Liver (tissue), 8 donors: ENCODE measurements at regions not wholly inside any gene's neighbourhood (a gene's known extent, or its start where the extent isn't known, plus 50 kb on each side); places are given as distances from the start of the nearest gene placed in this dataset.

Experiments
- DNase-seq: peaks from one replicate; pipeline ENCODE4 v3.0.0-alpha.2; 2017; ENCODE audit warnings: low spot score
- H3K27ac ChIP-seq, 2 donors: one replicate each; pipeline ENCODE4 v1.7.0; 2013; ENCODE audit warnings: inconsistent platforms in 2 of 2, low read length in 2 of 2, control low read depth in 1 of 2, low read depth in 1 of 2, mild to moderate bottlenecking in 1 of 2
- H3K27me3 ChIP-seq, 4 donors: one replicate each; pipeline versions ENCODE4 v1.6.1 to v1.7.0; 2013; ENCODE audit warnings: low read length in 3 of 4, inconsistent platforms in 1 of 4, mild to moderate bottlenecking in 1 of 4, moderate library complexity in 1 of 4; ENCODE audit not compliant: control insufficient read depth in 4 of 4, insufficient read depth in 4 of 4
- H3K36me3 ChIP-seq, 4 donors: one replicate each; pipeline versions ENCODE4 v1.6.1 to v1.7.0; 2013; ENCODE audit warnings: low read length in 3 of 4, mild to moderate bottlenecking in 3 of 4, low read depth in 1 of 4, moderate library complexity in 1 of 4; ENCODE audit not compliant: control insufficient read depth in 4 of 4, insufficient read depth in 3 of 4
- H3K4me1 ChIP-seq, 4 donors: one replicate each; pipeline versions ENCODE4 v1.6.1 to v1.7.0; 2013; ENCODE audit warnings: low read length in 3 of 4, mild to moderate bottlenecking in 3 of 4, moderate library complexity in 1 of 4; ENCODE audit not compliant: control insufficient read depth in 4 of 4, insufficient read depth in 4 of 4
- H3K4me3 ChIP-seq, 3 donors: one replicate each; pipeline versions ENCODE4 v1.6.1 to v1.7.0; 2013; ENCODE audit warnings: low read length in 3 of 3, control low read depth in 1 of 3, low read depth in 1 of 3, mild to moderate bottlenecking in 1 of 3
- H3K9ac ChIP-seq, 2 donors: one replicate each; pipeline ENCODE4 v1.7.0; 2013; ENCODE audit warnings: low read length in 2 of 2, mild to moderate bottlenecking in 2 of 2, moderate library complexity in 2 of 2, control low read depth in 1 of 2, low read depth in 1 of 2
- H3K9me3 ChIP-seq, 4 donors: one replicate each; pipeline versions ENCODE4 v1.6.1 to v1.7.0; 2013; ENCODE audit warnings: low read length in 3 of 4; ENCODE audit not compliant: control insufficient read depth in 4 of 4
- EGR1 ChIP-seq, 2 donors: IDR thresholded peaks; 2 replicates each; pipeline ENCODE4 v1.6.1; 2016 to 2018; ENCODE audit warnings: antibody characterized with exemption in 2 of 2, low read depth in 2 of 2
- FOXA1 ChIP-seq: IDR thresholded peaks from 2 replicates; pipeline ENCODE4 v1.6.1; 2016; ENCODE audit warnings: antibody characterized with exemption
- FOXA2 ChIP-seq: IDR thresholded peaks from 2 replicates; pipeline ENCODE4 v1.6.1; 2016; ENCODE audit warnings: antibody characterized with exemption
- GABPA ChIP-seq, 2 donors: IDR thresholded peaks in 1 of 2; conservative IDR thresholded peaks in 1 of 2; 2 replicates each; pipeline ENCODE4 v1.6.1; 2016; ENCODE audit warnings: antibody characterized with exemption in 2 of 2, mild to moderate bottlenecking in 1 of 2, moderate library complexity in 1 of 2
- HNF4A ChIP-seq, 2 donors: conservative IDR thresholded peaks; 2 replicates each; pipeline ENCODE4 v1.6.1; 2016; ENCODE audit warnings: antibody characterized with exemption in 2 of 2, mild to moderate bottlenecking in 2 of 2
- JUND ChIP-seq, 2 donors: IDR thresholded peaks; 2 replicates each; pipeline ENCODE4 v1.6.1; 2016; ENCODE audit warnings: antibody characterized with exemption in 2 of 2
- NR2F2 ChIP-seq: IDR thresholded peaks from 2 replicates; pipeline ENCODE4 v1.6.1; 2016; ENCODE audit warnings: antibody characterized with exemption
- RAD21 ChIP-seq, 2 donors: IDR thresholded peaks; 2 replicates each; pipeline ENCODE4 v1.6.1; 2016; ENCODE audit warnings: antibody characterized with exemption in 2 of 2, mild to moderate bottlenecking in 2 of 2
- RXRA ChIP-seq, 2 donors: IDR thresholded peaks; 2 replicates each; pipeline ENCODE4 v1.6.1; 2017 to 2018; ENCODE audit warnings: antibody characterized with exemption in 2 of 2, mild to moderate bottlenecking in 1 of 2
- SP1 ChIP-seq: IDR thresholded peaks from 2 replicates; pipeline ENCODE4 v1.6.1; 2018; ENCODE audit warnings: antibody characterized with exemption, mild to moderate bottlenecking
- YY1 ChIP-seq: IDR thresholded peaks from 2 replicates; pipeline ENCODE4 v1.6.1; 2016; ENCODE audit warnings: antibody characterized with exemption, mild to moderate bottlenecking
- WGBS: extraction: QIAGEN DNeasy Blood & Tissue Kit; methylation state at CpG from one replicate; pipeline ENCODE4 v1.1.7; 2013; 5-methylcytosine and 5-hydroxymethylcytosine counted together
- TF ChIP-seq, protein P1 (sequence below): IDR thresholded peaks from 2 replicates; pipeline ENCODE4 v1.6.1; 2016; ENCODE audit warnings: antibody characterized with exemption
- TF ChIP-seq, protein P2 (sequence below): IDR thresholded peaks from 2 replicates; pipeline ENCODE4 v1.6.1; 2016; ENCODE audit warnings: antibody characterized with exemption
- TF ChIP-seq, protein P3 (sequence below): IDR thresholded peaks from 2 replicates; pipeline ENCODE4 v1.6.1; 2016; ENCODE audit warnings: antibody characterized with exemption, mild to moderate bottlenecking
- TF ChIP-seq, protein P4 (sequence below): fragments of 150-350 bp; IDR thresholded peaks from 2 replicates; pipeline ENCODE4 v1.5.1; 2017; ENCODE audit warnings: improper control_type of control experiment, low read depth, low read length; ENCODE audit not compliant: missing input control
- TF ChIP-seq, protein P5 (sequence below): IDR thresholded peaks from 2 replicates; pipeline ENCODE4 v1.6.1; 2016; ENCODE audit warnings: antibody characterized with exemption
- donor health status: healthy.
- donor health status: healthy.
- donor health status: healthy.
- donor health status: healthy.
- donor health status: healthy.

DNA sequence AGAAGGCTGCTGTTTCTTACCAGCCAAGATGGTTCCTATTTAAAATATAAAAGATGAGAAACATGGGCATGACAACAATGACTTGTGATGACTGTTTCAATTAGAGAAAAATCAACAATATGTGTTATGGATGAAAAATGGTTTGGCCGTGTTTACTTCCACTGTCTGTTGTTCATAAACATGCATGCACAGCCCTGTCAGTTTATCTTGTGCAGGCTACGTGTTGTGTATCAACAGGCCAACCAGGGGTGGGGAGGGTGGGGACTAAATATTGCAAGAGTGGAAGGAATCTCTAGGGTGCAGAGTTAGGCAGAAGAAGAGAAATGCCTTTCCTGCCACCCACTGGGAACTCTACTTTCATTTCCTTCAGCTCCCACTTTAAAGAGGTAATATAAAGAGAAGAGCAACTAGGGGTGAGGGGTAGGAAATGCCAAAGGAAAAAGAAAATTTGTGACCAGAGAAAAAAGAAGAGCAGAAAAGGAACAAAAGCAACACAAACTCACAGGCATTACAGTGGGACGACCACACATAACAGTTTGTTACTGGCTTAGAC is 116.8 kb upstream of the MEIS1 start:
- DNase-seq: no peak
- TF ChIP-seq RXRA (IDR thresholded peaks at IDR 0.05) (no peak), HNF4A (conservative IDR thresholded peaks at IDR 0.05) (no peak), RAD21 (IDR thresholded peaks at IDR 0.05) (no peak), JUND (IDR thresholded peaks at IDR 0.05) (no peak), EGR1 (IDR thresholded peaks at IDR 0.05; ENCODE audit: low read depth in 2 of 2) (no peak), SP1 (no peak), NR2F2 (no peak)
- TF ChIP-seq, protein P1, sequence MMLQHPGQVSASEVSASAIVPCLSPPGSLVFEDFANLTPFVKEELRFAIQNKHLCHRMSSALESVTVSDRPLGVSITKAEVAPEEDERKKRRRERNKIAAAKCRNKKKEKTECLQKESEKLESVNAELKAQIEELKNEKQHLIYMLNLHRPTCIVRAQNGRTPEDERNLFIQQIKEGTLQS: no peak
- TF ChIP-seq, protein P2, sequence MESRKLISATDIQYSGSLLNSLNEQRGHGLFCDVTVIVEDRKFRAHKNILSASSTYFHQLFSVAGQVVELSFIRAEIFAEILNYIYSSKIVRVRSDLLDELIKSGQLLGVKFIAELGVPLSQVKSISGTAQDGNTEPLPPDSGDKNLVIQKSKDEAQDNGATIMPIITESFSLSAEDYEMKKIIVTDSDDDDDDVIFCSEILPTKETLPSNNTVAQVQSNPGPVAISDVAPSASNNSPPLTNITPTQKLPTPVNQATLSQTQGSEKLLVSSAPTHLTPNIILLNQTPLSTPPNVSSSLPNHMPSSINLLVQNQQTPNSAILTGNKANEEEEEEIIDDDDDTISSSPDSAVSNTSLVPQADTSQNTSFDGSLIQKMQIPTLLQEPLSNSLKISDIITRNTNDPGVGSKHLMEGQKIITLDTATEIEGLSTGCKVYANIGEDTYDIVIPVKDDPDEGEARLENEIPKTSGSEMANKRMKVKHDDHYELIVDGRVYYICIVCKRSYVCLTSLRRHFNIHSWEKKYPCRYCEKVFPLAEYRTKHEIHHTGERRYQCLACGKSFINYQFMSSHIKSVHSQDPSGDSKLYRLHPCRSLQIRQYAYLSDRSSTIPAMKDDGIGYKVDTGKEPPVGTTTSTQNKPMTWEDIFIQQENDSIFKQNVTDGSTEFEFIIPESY: no peak
- TF ChIP-seq, protein P3, sequence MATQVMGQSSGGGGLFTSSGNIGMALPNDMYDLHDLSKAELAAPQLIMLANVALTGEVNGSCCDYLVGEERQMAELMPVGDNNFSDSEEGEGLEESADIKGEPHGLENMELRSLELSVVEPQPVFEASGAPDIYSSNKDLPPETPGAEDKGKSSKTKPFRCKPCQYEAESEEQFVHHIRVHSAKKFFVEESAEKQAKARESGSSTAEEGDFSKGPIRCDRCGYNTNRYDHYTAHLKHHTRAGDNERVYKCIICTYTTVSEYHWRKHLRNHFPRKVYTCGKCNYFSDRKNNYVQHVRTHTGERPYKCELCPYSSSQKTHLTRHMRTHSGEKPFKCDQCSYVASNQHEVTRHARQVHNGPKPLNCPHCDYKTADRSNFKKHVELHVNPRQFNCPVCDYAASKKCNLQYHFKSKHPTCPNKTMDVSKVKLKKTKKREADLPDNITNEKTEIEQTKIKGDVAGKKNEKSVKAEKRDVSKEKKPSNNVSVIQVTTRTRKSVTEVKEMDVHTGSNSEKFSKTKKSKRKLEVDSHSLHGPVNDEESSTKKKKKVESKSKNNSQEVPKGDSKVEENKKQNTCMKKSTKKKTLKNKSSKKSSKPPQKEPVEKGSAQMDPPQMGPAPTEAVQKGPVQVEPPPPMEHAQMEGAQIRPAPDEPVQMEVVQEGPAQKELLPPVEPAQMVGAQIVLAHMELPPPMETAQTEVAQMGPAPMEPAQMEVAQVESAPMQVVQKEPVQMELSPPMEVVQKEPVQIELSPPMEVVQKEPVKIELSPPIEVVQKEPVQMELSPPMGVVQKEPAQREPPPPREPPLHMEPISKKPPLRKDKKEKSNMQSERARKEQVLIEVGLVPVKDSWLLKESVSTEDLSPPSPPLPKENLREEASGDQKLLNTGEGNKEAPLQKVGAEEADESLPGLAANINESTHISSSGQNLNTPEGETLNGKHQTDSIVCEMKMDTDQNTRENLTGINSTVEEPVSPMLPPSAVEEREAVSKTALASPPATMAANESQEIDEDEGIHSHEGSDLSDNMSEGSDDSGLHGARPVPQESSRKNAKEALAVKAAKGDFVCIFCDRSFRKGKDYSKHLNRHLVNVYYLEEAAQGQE: no peak
- WGBS: 57% methylated on average over 3 of the region's 3 CpGs
- no peaks in the 10 kb centered on the region for H3K9me3 ChIP-seq
- H3K27ac ChIP-seq: no peak overlapping the region
- peaks cover 0 to 3% (median 0%) of the 10 kb centered on the region in 4 donors for H3K27me3 ChIP-seq
- H3K36me3 ChIP-seq: no peaks in the 10 kb centered on the region
- H3K4me1 ChIP-seq: no peaks in the 10 kb centered on the region
- H3K9ac ChIP-seq: no peak overlapping the region
- H3K4me3 ChIP-seq: no peak overlapping the region

DNA sequence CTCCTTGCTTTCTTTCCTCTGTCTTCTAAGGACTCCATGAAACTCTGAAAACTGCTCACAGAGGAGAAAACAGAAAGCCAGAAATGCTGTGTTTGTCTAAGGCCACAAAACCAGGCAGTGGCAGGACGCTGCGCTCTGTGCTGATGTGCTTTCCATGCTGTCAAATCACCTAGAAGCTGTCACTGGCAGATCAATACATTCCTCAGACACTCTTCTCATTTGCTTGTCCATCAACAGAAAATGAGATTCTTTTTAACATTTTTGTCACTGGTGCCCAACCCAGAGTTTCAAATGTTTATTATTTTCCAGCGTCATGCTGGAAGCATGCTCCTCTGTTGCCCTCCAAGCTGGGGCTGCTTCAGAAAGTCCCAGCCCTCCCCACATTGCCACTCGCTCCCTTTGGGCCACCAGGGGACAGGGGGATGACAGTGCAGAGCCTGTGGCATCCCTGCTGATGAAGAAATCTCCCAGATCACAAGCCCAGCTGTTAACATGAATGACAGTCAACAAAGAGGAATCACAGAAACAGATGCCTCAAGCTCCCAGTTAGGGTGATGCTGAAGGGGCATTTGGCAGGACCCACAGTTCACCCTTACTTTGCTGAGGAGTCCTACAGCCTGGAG is 117.5 kb upstream of the MEIS1 start:
- no peaks in the 10 kb centered on the region for H3K36me3 ChIP-seq
- H3K27ac ChIP-seq: no peak overlapping the region
- H3K4me3 ChIP-seq: no peak overlapping the region
- no peaks in the 10 kb centered on the region for H3K4me1 ChIP-seq
- H3K9ac ChIP-seq: no peak overlapping the region
- peaks cover 0 to 3% (median 0%) of the 10 kb centered on the region in 4 donors for H3K27me3 ChIP-seq
- TF ChIP-seq, protein P4, sequence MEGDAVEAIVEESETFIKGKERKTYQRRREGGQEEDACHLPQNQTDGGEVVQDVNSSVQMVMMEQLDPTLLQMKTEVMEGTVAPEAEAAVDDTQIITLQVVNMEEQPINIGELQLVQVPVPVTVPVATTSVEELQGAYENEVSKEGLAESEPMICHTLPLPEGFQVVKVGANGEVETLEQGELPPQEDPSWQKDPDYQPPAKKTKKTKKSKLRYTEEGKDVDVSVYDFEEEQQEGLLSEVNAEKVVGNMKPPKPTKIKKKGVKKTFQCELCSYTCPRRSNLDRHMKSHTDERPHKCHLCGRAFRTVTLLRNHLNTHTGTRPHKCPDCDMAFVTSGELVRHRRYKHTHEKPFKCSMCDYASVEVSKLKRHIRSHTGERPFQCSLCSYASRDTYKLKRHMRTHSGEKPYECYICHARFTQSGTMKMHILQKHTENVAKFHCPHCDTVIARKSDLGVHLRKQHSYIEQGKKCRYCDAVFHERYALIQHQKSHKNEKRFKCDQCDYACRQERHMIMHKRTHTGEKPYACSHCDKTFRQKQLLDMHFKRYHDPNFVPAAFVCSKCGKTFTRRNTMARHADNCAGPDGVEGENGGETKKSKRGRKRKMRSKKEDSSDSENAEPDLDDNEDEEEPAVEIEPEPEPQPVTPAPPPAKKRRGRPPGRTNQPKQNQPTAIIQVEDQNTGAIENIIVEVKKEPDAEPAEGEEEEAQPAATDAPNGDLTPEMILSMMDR: no peak
- TF ChIP-seq HNF4A (conservative IDR thresholded peaks at IDR 0.05): no peak
- TF ChIP-seq FOXA1: no peak
- TF ChIP-seq, protein P3: no peak
- TF ChIP-seq YY1: no peak
- TF ChIP-seq, protein P2: no peak
- no peak for TF ChIP-seq SP1
- TF ChIP-seq RAD21 (IDR thresholded peaks at IDR 0.05): no peak
- no peak for TF ChIP-seq FOXA2
- TF ChIP-seq, protein P5, sequence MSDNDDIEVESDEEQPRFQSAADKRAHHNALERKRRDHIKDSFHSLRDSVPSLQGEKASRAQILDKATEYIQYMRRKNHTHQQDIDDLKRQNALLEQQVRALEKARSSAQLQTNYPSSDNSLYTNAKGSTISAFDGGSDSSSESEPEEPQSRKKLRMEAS: no peak
- TF ChIP-seq, protein P1: no peak
- TF ChIP-seq RXRA (IDR thresholded peaks at IDR 0.05): no peak
- no peak for TF ChIP-seq JUND (IDR thresholded peaks at IDR 0.05)
- TF ChIP-seq GABPA (IDR thresholded peaks at IDR 0.05 in 1 of 2, conservative IDR thresholded peaks at IDR 0.05 in 1 of 2): no peak
- WGBS: 46% methylated on average over 4 of the region's 4 CpGs
- H3K9me3 ChIP-seq: no peaks in the 10 kb centered on the region
- DNase-seq: no peak
